Right cardiac atrium (tissue), 5 donors: ENCODE measurements at regions not wholly inside any gene's neighbourhood (a gene's known extent, or its start where the extent isn't known, plus 50 kb on each side); places are given as distances from the start of the nearest gene placed in this dataset.
"Not testable (repeated sequence)": the region's sequence is repeated elsewhere in the genome, so short reads cannot be mapped to it uniquely, and the experiment has no call there.

Source experiments
- ATAC-seq, 2 donors: fragments of 200-7000 bp; cut with Tn5 transposase; one replicate each; pipeline versions ENCODE4 v1.8.0 to v1.9.1; 2020; ENCODE audit warnings: moderate library complexity in 2 of 2, mild to moderate bottlenecking in 1 of 2
- DNase-seq, 3 donors: peaks; one replicate each; pipeline ENCODE4 v3.0.0-alpha.2; 2020
- H3K27ac ChIP-seq: one replicate; pipeline ENCODE4 v1.5.1; 2013; ENCODE audit warnings: mild to moderate bottlenecking, low read length, control low read depth, moderate library complexity
- H3K27me3 ChIP-seq: one replicate; pipeline ENCODE4 v1.6.1; 2013; ENCODE audit not compliant: control insufficient read depth, insufficient read depth
- H3K4me1 ChIP-seq: one replicate; pipeline ENCODE4 v1.6.1; 2013; ENCODE audit warnings: low read length; ENCODE audit not compliant: control insufficient read depth, insufficient read depth
- H3K4me3 ChIP-seq: one replicate; pipeline ENCODE4 v1.5.1; 2013; ENCODE audit warnings: low read length, control low read depth
- H3K9me3 ChIP-seq: one replicate; pipeline ENCODE4 v1.6.1; 2013; ENCODE audit warnings: low read length; ENCODE audit not compliant: control insufficient read depth
- WGBS: extraction: QIAGEN DNeasy Blood & Tissue Kit; methylation state at CpG from one replicate; pipeline ENCODE4 v1.1.7; 2013; 5-methylcytosine and 5-hydroxymethylcytosine counted together
- intact Hi-C, 4 donors: fragments of 100-400 bp; cut with DNase I; formaldehyde crosslinking; loops; one replicate each; pipeline versions ENCODE4 v1.11.0 to v1.14.0; 2022 to 2023
- donor health status: healthy with polysubstance abuse.
- donor health status: DM: no; HTN: yes; CAD: no.
- donor health status: DM: no; HTN: no; CAD: no.
- donor health status: DM: no; HTN: yes; CAD: no; lungs with severe emphysema.
- donor health status: DM: yes; HTN: yes; CAD: no.

GRCh38 chr10:28995497-28995896 lies 293.4 kb upstream of the LYZL1 start:
- H3K4me1 ChIP-seq, result no peaks in the 10 kb centered on the region
- no peak for DNase-seq
- no peaks in the 10 kb centered on the region for H3K9me3 ChIP-seq
- no peak overlapping the region for H3K27ac ChIP-seq
- no peak for ATAC-seq
- 94% methylated on average over 4 of the region's 4 CpGs for WGBS
- no peaks in the 10 kb centered on the region for H3K27me3 ChIP-seq
- intact Hi-C loops, result loop anchor here in 1 of 4 donors (10.0 kb wide), 1 partner anchor 309 kb away; no protein-coding TSS in a partner anchor
- no peak overlapping the region for H3K4me3 ChIP-seq

DNA sequence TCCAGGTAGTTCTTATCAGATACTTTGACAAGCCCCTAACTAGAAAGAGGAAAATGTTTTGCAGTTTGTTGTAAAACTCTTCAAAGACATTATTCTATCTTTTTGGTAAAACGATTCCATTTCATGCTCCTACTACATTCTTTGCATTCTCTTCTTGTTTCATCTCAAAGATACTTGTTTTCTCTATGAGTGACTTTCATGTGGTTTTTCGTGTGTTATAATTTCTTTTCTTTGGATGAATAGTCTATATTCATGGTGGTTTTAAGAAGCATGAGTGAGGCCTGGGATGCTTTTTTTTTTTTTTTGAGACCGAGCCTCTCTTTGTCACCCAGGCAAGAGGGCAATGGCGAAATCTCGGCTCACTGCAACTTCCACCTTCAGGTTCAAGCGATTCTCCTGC lies 292.5 kb upstream of the LYZL1 start:
- Histone ChIP-seq H3K27ac (no peak overlapping the region), H3K27me3 (no peaks in the 10 kb centered on the region), H3K4me3 (no peak overlapping the region), H3K9me3 (no peaks in the 10 kb centered on the region), H3K4me1 (no peaks in the 10 kb centered on the region)
- WGBS, result 91% methylated on average over 6 of the region's 6 CpGs
- intact Hi-C loops, result loop anchor here in 1 of 4 donors (10.0 kb wide), 1 partner anchor 308 kb away; no protein-coding TSS in a partner anchor
- DNase-seq, result no peak
- ATAC-seq, result no peak

GRCh38 chr10:28996947-28997551 lies 291.8 kb upstream of the LYZL1 start:
- ATAC-seq (no peak), DNase-seq (no peak)
- Histone ChIP-seq H3K4me3 (no peak overlapping the region), H3K9me3 (no peaks in the 10 kb centered on the region), H3K4me1 (no peaks in the 10 kb centered on the region), H3K27ac (no peak overlapping the region), H3K27me3 (no peaks in the 10 kb centered on the region)
- intact Hi-C loops, result loop anchor here in 1 of 4 donors (10.0 kb wide), 1 partner anchor 308 kb away; no protein-coding TSS in a partner anchor
- WGBS, result 94% methylated on average over 6 of the region's 6 CpGs

DNA sequence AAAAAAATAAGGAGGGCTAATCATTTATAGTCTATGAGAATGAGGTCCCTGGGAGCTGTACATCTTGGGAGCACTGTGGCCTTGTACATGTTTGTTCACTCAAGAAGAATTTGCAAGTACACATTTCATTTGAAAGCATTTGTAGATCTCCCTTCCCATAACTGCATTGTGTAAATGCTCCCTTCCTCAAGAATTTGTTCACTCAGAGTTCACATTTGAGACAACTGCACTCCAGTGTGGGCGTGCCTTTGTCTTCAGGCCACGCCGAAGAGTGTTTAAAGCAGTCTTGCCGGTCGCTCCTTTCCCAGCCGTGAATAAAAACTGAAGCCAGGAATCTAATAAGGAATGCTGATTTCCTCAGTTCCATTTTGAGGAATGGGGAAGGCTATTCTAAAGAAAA lies 291.1 kb upstream of the LYZL1 start:
- no peak overlapping the region for H3K27ac ChIP-seq
- WGBS, result 56% methylated on average over 6 of the region's 6 CpGs
- ATAC-seq (no peak), DNase-seq (no peak)
- no peaks in the 10 kb centered on the region for H3K9me3 ChIP-seq
- no peak overlapping the region for H3K4me3 ChIP-seq
- intact Hi-C loops, result loop anchor here in 1 of 4 donors (10.0 kb wide), 1 partner anchor 307 kb away; no protein-coding TSS in a partner anchor
- H3K4me1 ChIP-seq, result no peaks in the 10 kb centered on the region
- no peaks in the 10 kb centered on the region for H3K27me3 ChIP-seq

DNA sequence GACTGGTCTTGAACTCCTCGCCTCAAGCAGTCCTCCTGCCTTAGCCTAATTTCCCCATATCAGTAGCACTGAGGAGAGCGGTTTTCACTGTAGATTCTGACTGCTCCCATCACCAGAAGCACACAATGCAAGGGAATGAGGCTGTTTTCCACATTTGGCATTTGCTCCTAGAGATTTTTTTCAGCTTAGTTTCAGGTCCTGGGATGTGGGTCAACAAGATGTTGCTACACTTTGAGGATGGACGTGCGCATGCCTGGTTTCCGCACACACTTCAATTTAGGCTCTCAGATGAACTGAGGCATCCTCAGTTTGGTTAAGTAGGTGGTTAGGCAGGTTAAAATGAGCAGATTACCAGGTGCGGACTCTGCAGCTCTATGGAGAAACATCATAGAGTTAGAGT lies 287.1 kb upstream of the LYZL1 start:
- intact Hi-C loops, result loop anchor here in 2 of 4 donors (10.0 kb wide), 2 partner anchors 113 to 123 kb away; no protein-coding TSS in a partner anchor
- H3K4me3 ChIP-seq, result no peak overlapping the region
- ATAC-seq (no peak), DNase-seq (no peak)
- no peaks in the 10 kb centered on the region for H3K4me1 ChIP-seq
- WGBS, result 94% methylated on average over 6 of the region's 6 CpGs
- H3K9me3 ChIP-seq, result no peaks in the 10 kb centered on the region
- no peaks in the 10 kb centered on the region for H3K27me3 ChIP-seq
- H3K27ac ChIP-seq, result no peak overlapping the region

DNA sequence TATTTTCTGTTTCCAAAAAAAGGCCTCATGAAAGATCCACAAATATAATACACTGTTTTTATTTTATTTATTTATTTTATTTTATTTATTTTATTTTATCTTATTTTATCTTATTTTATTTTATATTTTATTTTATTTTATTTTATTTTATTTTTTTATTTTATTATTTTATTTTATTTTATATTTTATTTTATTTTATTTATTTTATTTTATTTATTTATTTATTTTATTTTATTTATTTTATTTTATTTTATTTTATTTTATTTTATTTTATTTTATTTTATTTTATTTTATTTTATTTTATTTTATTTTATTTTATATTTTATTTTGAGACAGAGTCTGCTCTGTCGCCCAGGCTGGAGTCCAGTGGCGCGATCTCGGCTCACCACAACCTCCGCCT lies 285.9 kb upstream of the LYZL1 start:
- not testable (repeated sequence) for DNase-seq, H3K27ac ChIP-seq, H3K27me3 ChIP-seq, H3K4me3 ChIP-seq, ATAC-seq, H3K9me3 ChIP-seq, H3K4me1 ChIP-seq
- intact Hi-C loops, result loop anchor here in 2 of 4 donors (10.0 kb wide), 2 partner anchors 112 to 122 kb away; no protein-coding TSS in a partner anchor
- WGBS, result 99% methylated on average over 5 of the region's 5 CpGs

DNA sequence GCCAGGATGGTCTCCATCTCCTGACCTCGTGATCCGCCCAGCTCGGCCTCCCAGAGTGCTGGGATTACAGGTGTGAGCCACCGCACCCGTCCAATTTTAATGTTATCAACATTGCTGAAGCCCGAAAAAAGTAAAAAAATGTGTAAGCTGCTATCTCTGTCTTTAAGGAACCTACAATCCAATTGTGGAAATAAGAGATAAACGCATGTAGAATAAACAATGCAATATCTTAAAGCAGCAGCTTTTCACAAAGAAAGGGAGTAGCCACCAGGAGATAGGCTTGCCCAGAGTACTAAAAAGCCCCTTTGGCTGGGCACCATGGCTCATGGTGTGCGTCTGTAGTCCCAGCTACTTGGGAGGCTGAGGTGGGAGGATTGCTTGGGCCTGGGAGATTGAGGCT lies 282.9 kb upstream of the LYZL1 start:
- Histone ChIP-seq H3K4me3 (no peak overlapping the region), H3K27ac (no peak overlapping the region), H3K4me1 (no peaks in the 10 kb centered on the region), H3K9me3 (no peaks in the 10 kb centered on the region), H3K27me3 (no peaks in the 10 kb centered on the region)
- 70% methylated on average over 8 of the region's 8 CpGs for WGBS
- intact Hi-C loops, result loop anchor here in 2 of 4 donors (10.0 kb wide), 2 partner anchors 109 to 119 kb away; no protein-coding TSS in a partner anchor
- ATAC-seq (no peak), DNase-seq (no peak)

GRCh38 chr10:29007370-29007747 lies 281.5 kb upstream of the LYZL1 start:
- ATAC-seq (no peak), DNase-seq (no peak)
- Histone ChIP-seq H3K4me1 (no peaks in the 10 kb centered on the region), H3K27ac (no peak overlapping the region), H3K4me3 (no peak overlapping the region), H3K9me3 (no peaks in the 10 kb centered on the region), H3K27me3 (no peaks in the 10 kb centered on the region)
- intact Hi-C loops, result loop anchor here in 2 of 4 donors (10.0 kb wide), 2 partner anchors 107 to 117 kb away; no protein-coding TSS in a partner anchor
- WGBS, result 97% methylated on average over 9 of the region's 9 CpGs

DNA sequence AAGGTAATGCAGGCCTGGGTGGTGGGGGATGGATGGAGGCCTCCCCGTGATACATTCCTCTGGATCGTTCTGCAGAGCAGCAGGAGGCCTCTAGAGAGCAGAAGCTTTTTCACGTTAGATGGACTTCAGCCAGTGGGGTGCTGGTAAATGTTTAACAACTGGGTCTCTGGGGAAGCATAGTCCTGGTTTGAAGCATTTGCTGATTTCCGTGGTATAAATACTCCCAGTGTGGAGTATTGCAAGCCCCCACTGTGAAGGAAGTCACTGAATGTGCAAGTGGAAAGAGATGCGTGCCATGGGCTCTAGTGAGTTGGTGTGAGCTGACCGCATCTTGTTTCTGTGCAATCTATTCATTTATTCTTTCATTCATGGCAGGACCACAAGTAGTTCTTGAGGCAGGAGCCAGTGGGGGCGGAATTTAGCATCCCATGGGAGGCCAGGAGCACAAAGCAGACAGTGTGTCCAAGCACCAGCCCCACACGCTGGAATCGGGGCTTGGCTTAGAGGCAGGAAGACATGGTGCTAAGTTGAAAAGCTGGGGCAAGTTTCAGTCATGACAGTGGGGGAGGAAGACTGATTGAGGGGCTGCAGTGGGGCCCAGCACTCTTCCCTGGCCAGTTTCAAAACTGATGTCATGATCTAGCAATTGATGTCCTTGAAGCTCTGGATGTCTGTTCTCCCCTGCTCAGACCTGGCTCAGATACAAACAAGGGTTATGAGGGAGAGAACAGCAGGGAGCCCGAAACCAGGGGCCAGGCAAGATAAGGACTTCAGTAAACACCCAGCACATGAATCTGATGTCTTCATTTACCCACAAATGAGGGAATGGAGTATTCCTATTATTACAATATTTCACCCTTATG lies 280.9 kb upstream of the LYZL1 start:
- H3K4me3 ChIP-seq, result no peak overlapping the region
- 47% methylated on average over 10 of the region's 10 CpGs for WGBS
- intact Hi-C loops, result loop anchor here in 2 of 4 donors (10.0 kb wide), 2 partner anchors 107 to 117 kb away; no protein-coding TSS in a partner anchor
- DNase-seq (peak; percentile 77 to 83 (median 79)), ATAC-seq (peak; percentile 77 to 91)
- H3K27ac ChIP-seq, result no peak overlapping the region
- H3K9me3 ChIP-seq, result no peaks in the 10 kb centered on the region
- no peaks in the 10 kb centered on the region for H3K4me1 ChIP-seq
- no peaks in the 10 kb centered on the region for H3K27me3 ChIP-seq

- WGBS, result 56% methylated on average over 5 of the region's 5 CpGs
- no peak overlapping the region for H3K4me3 ChIP-seq
- no peaks in the 10 kb centered on the region for H3K27me3 ChIP-seq
- no peak overlapping the region for H3K27ac ChIP-seq
- H3K9me3 ChIP-seq, result no peaks in the 10 kb centered on the region
- ATAC-seq, result peak; percentile 50 to 75
- no peak for DNase-seq
- H3K4me1 ChIP-seq, result no peaks in the 10 kb centered on the region
- intact Hi-C loops, result loop anchor here in 2 of 4 donors (10.0 kb wide), 2 partner anchors 105 to 115 kb away; no protein-coding TSS in a partner anchor
These were observed 279.4 kb upstream of the LYZL1 start for GRCh38 chr10:29009464-29009863.

- ATAC-seq (no peak), DNase-seq (no peak)
- H3K27ac ChIP-seq, result no peak overlapping the region
- intact Hi-C loops, result no loop called here
- H3K9me3 ChIP-seq, result no peaks in the 10 kb centered on the region
- H3K4me1 ChIP-seq, result no peaks in the 10 kb centered on the region
- no peak overlapping the region for H3K4me3 ChIP-seq
- WGBS, result 51% methylated on average over 4 of the region's 4 CpGs
- no peaks in the 10 kb centered on the region for H3K27me3 ChIP-seq
These were observed 277.4 kb upstream of the LYZL1 start for GRCh38 chr10:29011516-29011915.
